MV-4-11 (cell line): ENCODE measurements at regions not wholly inside any gene's neighbourhood (a gene's known extent, or its start where the extent isn't known, plus 50 kb on each side); places are given as distances from the start of the nearest gene placed in this dataset.
A peak's percentile ranks its signal among the peaks of the same experiment; 100 is the strongest.

ENCODE experiments used
- DNase-seq: peaks from one replicate; lab custom pipeline; 2025; lab: John Stamatoyannopoulos, UW

DNA sequence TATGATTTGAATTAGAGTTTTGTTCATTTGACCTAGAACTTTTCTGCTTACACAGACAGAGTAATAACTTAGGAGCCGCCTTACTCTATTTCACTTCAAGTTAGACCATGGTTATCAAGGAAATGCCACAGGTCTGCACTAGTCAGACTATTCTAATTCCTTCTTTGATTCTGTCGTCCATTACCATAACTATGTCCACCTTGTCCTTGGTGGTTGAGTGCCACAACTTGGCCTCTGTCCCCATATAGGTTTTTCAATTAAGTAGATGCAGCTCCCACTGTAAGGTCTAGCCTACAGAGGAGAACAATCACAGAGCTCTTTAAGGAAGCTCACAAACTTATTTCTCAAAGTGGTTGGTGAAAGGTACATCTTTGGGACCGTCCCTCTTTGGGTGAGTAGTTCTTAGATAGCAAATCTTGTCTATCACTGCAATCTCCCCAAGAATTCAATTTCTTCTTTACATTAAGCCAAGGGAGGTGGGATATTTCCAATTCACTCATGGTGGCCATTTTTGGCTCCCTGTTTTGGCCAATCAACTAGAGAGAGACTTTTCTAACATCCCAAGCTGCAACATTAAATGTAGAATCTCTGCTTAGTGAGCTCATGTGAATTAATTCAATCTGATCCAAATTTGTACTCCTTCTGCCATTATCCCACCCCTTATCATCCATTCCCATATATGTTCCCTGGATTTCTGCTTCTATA is 434.6 kb downstream of the ADAMTS20 start:
- DNase-seq = no peak

GRCh38 chr12:43115441-43116160 is 436.4 kb downstream of the ADAMTS20 start:
- no peak for DNase-seq

DNA sequence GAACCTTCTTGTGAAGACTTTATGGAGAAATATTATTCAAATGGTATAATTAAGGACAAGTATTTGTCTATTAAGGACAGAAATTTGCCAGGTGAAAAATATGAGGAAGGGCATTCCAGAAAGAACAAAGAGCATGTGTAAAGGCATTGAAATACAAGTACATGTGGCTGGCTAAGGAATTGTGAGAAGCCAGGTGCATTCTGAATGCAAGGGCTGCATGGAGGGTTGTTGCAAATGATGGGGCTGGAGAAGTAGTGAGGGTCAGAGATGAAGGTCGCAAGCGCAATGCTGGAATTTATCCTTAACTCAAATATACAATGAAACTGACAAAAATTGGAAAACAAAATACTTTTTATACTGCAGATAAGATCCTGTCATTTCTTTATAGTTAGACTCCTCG is 437.7 kb downstream of the ADAMTS20 start:
- no peak for DNase-seq

- DNase-seq = no peak
Measured at GRCh38 chr12:43113616-43114015, 438.4 kb downstream of the ADAMTS20 start.

GRCh38 chr12:43113135-43113534 is 438.9 kb downstream of the ADAMTS20 start:
- peak; percentile 16 for DNase-seq

GRCh38 chr12:43112101-43112920 is 439.7 kb downstream of the ADAMTS20 start:
- no peak for DNase-seq

GRCh38 chr12:43111608-43112007 is 440.4 kb downstream of the ADAMTS20 start:
- DNase-seq = no peak

- peak; percentile 26 for DNase-seq
Measured at GRCh38 chr12:43109631-43110345, 442.2 kb downstream of the ADAMTS20 start.

- no peak for DNase-seq
Measured at GRCh38 chr12:43108656-43109055, 443.3 kb downstream of the ADAMTS20 start.

DNA sequence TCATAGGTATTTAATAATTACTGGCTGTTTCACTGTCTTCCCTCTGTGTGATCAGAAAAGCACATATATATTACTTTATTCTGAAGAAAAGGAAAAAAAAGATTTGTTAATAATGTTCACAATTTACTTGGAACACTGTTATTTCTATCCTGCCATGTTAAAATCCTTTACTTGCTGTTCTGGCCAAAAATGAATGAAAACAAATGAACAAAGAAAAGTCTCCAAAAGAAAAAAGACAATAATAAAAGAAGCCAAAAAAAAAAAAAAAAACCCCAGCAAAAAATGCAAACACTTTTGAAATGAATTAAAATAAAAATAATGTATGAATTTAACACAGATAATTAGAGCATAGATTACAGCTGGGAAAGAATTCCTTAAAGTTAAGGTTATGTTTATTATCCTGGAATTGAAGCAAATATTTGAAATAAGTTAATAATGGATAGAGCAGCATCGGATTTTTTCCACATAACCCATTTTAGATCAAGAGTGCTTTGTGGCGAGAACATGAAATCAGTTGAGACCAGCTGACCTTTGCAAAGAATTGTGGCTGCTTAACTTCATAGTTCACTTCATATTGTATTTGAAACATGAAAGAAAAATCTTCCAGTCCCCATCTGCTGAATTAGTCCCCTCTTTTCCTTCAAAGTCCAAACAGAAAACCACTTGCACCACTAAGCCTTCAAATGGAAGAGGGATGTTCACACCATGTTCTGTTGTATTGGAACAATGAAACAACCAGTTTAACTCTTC is 444.8 kb downstream of the ADAMTS20 start:
- DNase-seq = no peak

- peak; percentile 66 for DNase-seq
Measured at GRCh38 chr12:43106355-43106754, 445.6 kb downstream of the ADAMTS20 start.

DNA sequence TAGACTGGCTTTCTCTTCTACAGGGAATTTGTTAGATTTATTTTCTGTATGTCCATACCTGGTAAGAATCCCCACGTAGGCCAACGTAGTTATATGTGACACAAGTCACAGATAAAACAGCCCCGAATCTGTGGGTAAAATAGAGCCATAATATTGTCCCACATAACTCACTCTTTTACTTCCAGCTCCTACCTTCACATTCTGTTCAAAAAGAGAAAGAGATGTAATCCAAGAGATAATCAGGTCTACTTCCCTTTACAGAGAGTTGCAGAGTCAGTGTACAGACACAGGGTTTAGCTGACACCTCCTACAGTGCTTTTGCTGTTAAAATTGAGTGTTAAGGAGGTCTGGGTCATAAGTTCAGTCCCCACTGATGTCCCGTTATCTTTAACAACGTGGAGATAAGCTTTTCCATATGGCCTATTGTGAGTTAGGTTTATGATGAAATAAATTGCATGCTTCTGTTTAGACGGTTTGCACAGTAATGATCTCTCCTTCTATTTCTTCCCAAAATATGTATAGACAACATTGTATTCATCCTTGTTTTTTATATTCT is 446.5 kb downstream of the ADAMTS20 start:
- DNase-seq = peak; percentile 27

- DNase-seq = peak; percentile 3
Measured at GRCh38 chr12:43104494-43104893, 447.5 kb downstream of the ADAMTS20 start.

- DNase-seq = no peak
Measured at GRCh38 chr12:43103866-43104265, 448.1 kb downstream of the ADAMTS20 start.

DNA sequence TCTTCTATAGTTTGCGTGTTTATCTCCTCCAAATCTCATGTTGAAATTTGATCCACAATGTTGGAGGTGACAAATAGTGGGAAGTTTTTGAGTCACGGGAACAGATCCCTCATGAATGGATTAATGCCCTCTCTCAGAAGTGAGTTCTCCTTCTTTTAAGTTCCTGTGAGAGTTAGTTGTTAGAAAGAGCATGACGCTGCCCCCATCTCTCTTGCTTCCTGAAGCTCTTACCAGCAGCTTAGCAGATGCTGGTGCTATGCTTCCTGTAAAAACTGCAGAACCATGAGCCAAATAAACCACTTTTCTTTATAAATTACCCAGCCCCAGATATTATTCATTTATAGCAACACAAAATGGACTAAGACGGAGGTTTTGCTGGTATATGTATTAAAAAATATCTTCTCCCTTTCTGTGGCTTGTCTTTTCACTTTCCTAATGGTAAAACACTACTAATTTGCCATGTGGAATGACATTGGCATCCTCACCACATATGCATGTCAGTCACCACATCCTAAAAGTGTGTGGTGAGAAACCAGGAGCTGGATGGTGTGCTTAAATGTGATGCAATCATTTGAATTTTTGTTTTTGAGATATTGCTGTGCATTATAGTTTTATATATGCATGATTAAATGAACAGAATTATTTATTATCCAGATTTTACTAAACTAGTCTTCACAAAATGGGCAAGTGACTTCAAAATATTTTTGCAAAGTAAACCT is 449.3 kb downstream of the ADAMTS20 start:
- peak; percentile 68 for DNase-seq

DNA sequence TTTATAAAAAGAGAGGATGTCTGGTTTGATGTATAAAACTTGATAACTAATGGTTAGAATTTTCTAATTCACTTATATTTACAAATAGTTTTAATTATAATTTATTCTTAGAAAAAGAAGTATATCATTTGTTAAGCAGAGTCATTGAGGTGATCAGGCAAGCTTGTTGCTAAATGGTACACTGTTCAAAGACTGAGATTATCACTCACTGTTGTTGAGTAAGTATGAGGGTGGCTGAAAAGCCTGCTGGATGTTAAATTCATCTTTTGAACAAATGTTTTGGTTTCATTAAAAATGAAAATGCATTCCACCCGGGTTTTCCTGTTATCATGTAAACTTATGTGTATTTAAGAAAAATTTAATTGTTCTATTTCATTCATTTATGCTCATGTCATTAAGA is 451.8 kb downstream of the ADAMTS20 start:
- DNase-seq = no peak

- no peak for DNase-seq
Measured at GRCh38 chr12:43099691-43100163, 452.3 kb downstream of the ADAMTS20 start.

GRCh38 chr12:43098766-43099550 is 453.0 kb downstream of the ADAMTS20 start:
- DNase-seq = no peak

GRCh38 chr12:43098071-43098470 is 453.9 kb downstream of the ADAMTS20 start:
- DNase-seq = no peak
